Psoas muscle (tissue), 7 donors: ENCODE measurements at regions not wholly inside any gene's neighbourhood (a gene's known extent, or its start where the extent isn't known, plus 50 kb on each side); places are given as distances from the start of the nearest gene placed in this dataset.

Experiments used
- ATAC-seq, 4 donors: fragments of 200-7000 bp; cut with Tn5 transposase; one replicate each; pipeline ENCODE4 v1.9.1; 2020; ENCODE audit warnings: moderate library complexity in 3 of 4, mild to moderate bottlenecking in 2 of 4
- DNase-seq, 2 donors: peaks; one replicate each; pipeline ENCODE4 v3.0.0-alpha.2; 2020
- H3K27ac ChIP-seq: fragments of 200-600 bp; one replicate; pipeline ENCODE4 v1.8.0; 2022
- H3K27me3 ChIP-seq, 3 donors: fragments of 200-600 bp in 1 of 3; one replicate each; pipeline versions ENCODE4 v1.6.1 to v1.8.0; 2013 to 2022; ENCODE audit warnings: low read length in 2 of 3, mild to moderate bottlenecking in 2 of 3, moderate library complexity in 1 of 3; ENCODE audit not compliant: insufficient read depth in 3 of 3
- H3K36me3 ChIP-seq, 2 donors: fragments of 200-600 bp in 1 of 2; one replicate each; pipeline versions ENCODE4 v1.6.1 to v1.8.0; 2013 to 2022; ENCODE audit warnings: low read depth in 1 of 2, mild to moderate bottlenecking in 1 of 2, moderate library complexity in 1 of 2; ENCODE audit not compliant: insufficient read depth in 1 of 2
- H3K4me1 ChIP-seq: fragments of 200-600 bp; one replicate; pipeline ENCODE4 v1.8.0; 2022
- H3K4me3 ChIP-seq: fragments of 200-600 bp; one replicate; pipeline ENCODE4 v1.8.0; 2022; ENCODE audit warnings: mild to moderate bottlenecking
- H3K9me3 ChIP-seq: fragments of 200-600 bp; one replicate; pipeline ENCODE4 v1.8.0; 2022
- CTCF ChIP-seq: fragments of 200-600 bp; IDR thresholded peaks from one replicate; pipeline ENCODE4 v1.8.0; 2022; ENCODE audit warnings: antibody characterized with exemption
- WGBS, 3 donors: extraction: QIAGEN DNeasy Blood & Tissue Kit; methylation state at CpG; one replicate each; pipeline versions ENCODE4 v1.1.6 to v1.1.7; 2013; 5-methylcytosine and 5-hydroxymethylcytosine counted together
- intact Hi-C, 2 donors: fragments of 100-400 bp; cut with DNase I; formaldehyde crosslinking; loops; one replicate each; pipeline versions ENCODE4 v1.11.0 to v1.14.2; 2022
- donor health status: healthy with polysubstance abuse.
- donor health status: DM: no; HTN: no; CAD: no; lungs with moderate emphysema.
- donor health status: Bipolar disorder and iron deficiency.
- donor health status: healthy.
- donor health status: DM: yes; HTN: yes; CAD: no.
- donor health status: DM: no; HTN: no; CAD: no.
- donor health status: DM: yes; HTN: yes; CAD: no.

- Histone ChIP-seq H3K36me3 (no peaks in the 10 kb centered on the region), H3K4me3 (no peak overlapping the region), H3K9me3 (no peaks in the 10 kb centered on the region), H3K4me1 (no peaks in the 10 kb centered on the region), H3K27me3 (no peaks in the 10 kb centered on the region), H3K27ac (no peak overlapping the region)
- DNase-seq, result no peak
- ATAC-seq, result no peak
- 77 to 95% (median 87%) methylated on average over 8 of the region's 8 CpGs for WGBS, 3 donors
- no peak for TF ChIP-seq CTCF
- intact Hi-C loops, result no loop called here
Measured at GRCh38 chr5:17431272-17432050, 66.6 kb upstream of the TAF11L2 start.

GRCh38 chr5:17432569-17432968 lies 65.5 kb upstream of the TAF11L2 start:
- no peaks in the 10 kb centered on the region for H3K36me3 ChIP-seq
- no peak overlapping the region for H3K27ac ChIP-seq
- DNase-seq, result no peak
- TF ChIP-seq CTCF, result no peak
- H3K27me3 ChIP-seq, result no peaks in the 10 kb centered on the region
- H3K9me3 ChIP-seq, result no peaks in the 10 kb centered on the region
- H3K4me1 ChIP-seq, result no peaks in the 10 kb centered on the region
- intact Hi-C loops, result no loop called here
- no peak overlapping the region for H3K4me3 ChIP-seq
- ATAC-seq, result no peak
- 90 to 98% (median 95%) methylated on average over 3 of the region's 3 CpGs for WGBS, 3 donors

- no peak for ATAC-seq
- Histone ChIP-seq H3K4me1 (no peaks in the 10 kb centered on the region), H3K27ac (no peak overlapping the region), H3K9me3 (no peaks in the 10 kb centered on the region), H3K4me3 (no peak overlapping the region), H3K36me3 (no peaks in the 10 kb centered on the region), H3K27me3 (no peaks in the 10 kb centered on the region)
- no peak for DNase-seq
- intact Hi-C loops, result no loop called here
- WGBS, 3 donors, result 64 to 72% (median 71%) methylated on average over 6 of the region's 6 CpGs
- TF ChIP-seq CTCF, result no peak
Measured at GRCh38 chr5:17433406-17433805, 64.6 kb upstream of the TAF11L2 start.

GRCh38 chr5:17434982-17435381 lies 63.0 kb upstream of the TAF11L2 start:
- DNase-seq, result no peak
- no peaks in the 10 kb centered on the region for H3K27me3 ChIP-seq
- H3K36me3 ChIP-seq, result no peaks in the 10 kb centered on the region
- no peak overlapping the region for H3K4me3 ChIP-seq
- ATAC-seq, result no peak
- intact Hi-C loops, result no loop called here
- no peak overlapping the region for H3K27ac ChIP-seq
- no peak for TF ChIP-seq CTCF
- peaks cover 4% of the 10 kb centered on the region for H3K9me3 ChIP-seq
- H3K4me1 ChIP-seq, result no peaks in the 10 kb centered on the region

GRCh38 chr5:17436350-17436749 lies 61.7 kb upstream of the TAF11L2 start:
- H3K4me3 ChIP-seq, result peak overlapping the region; percentile 31
- peak overlapping the region; percentile 23 for H3K27ac ChIP-seq
- H3K27me3 ChIP-seq, result no peaks in the 10 kb centered on the region
- DNase-seq (no peak), ATAC-seq (no peak)
- WGBS, 3 donors, result 33 to 38% (median 34%) methylated on average over 4 of the region's 4 CpGs
- H3K4me1 ChIP-seq, result no peaks in the 10 kb centered on the region
- H3K9me3 ChIP-seq, result peaks cover 12% of the 10 kb centered on the region
- intact Hi-C loops, result no loop called here
- TF ChIP-seq CTCF, result no peak
- H3K36me3 ChIP-seq, result no peaks in the 10 kb centered on the region
